ENCODE measurements at regions not wholly inside any gene's neighbourhood (a gene's known extent, or its start where the extent isn't known, plus 50 kb on each side); places are given as distances from the start of the nearest gene placed in this dataset.

GRCh38 chr5:104556957-104557356 lies 994.4 kb upstream of the NUDT12 start:
- Histone ChIP-seq H3K27me3 (ENCODE audit: control insufficient read depth, insufficient read depth, low read length) (no peaks in the 10 kb centered on the region), H3K18ac (ENCODE audit: low read depth, low read length) (no peak overlapping the region), H2AK9ac (replicated peaks; ENCODE audit: low read depth, low read length, poor library complexity) (no peak overlapping the region), H2BK20ac (ENCODE audit: low read depth, low read length) (no peak overlapping the region), H3K9me3 (ENCODE audit: control insufficient read depth, insufficient read depth, low read length) (no peaks in the 10 kb centered on the region), H3K36me3 (ENCODE audit: control insufficient read depth, insufficient read depth, low read length) (no peaks in the 10 kb centered on the region), H2AFZ (replicated peaks; ENCODE audit: low read length, poor library complexity) (no peak overlapping the region), H3K4me3 (ENCODE audit: insufficient read depth, low read depth, low read length) (no peak overlapping the region), H3K23ac (ENCODE audit: low read depth, low read length) (no peak overlapping the region), H3K9ac (ENCODE audit: low read depth, low read length) (no peak overlapping the region), H3K56ac (ENCODE audit: extremely low read depth, insufficient read depth, low read length) (no peak overlapping the region), H2BK120ac (ENCODE audit: low read depth, low read length) (no peak overlapping the region), H2BK5ac (ENCODE audit: low read depth, low read length, poor library complexity, severe bottlenecking) (no peak overlapping the region), H4K8ac (ENCODE audit: low read depth in 2 of 2, low read length in 2 of 2) (no peak overlapping the region), H3K4me2 (ENCODE audit: low read depth, low read length) (no peak overlapping the region), H3K9me1 (ENCODE audit: insufficient read depth, low read length) (no peaks in the 10 kb centered on the region), H3K14ac (replicated peaks; ENCODE audit: low read depth, low read length) (no peak overlapping the region), H2BK15ac (ENCODE audit: low read depth, low read length) (no peak overlapping the region), H4K91ac (ENCODE audit: insufficient read depth, low read depth, low read length) (no peak overlapping the region), H2AK5ac (ENCODE audit: low read depth, low read length) (no peak overlapping the region), H3K4me1 (ENCODE audit: control insufficient read depth, insufficient read depth, low read length) (no peaks in the 10 kb centered on the region), H4K20me1 (ENCODE audit: insufficient read depth, low read length) (no peaks in the 10 kb centered on the region), H3K79me1 (ENCODE audit: low read depth in 1 of 2, low read length in 2 of 2) (no peaks in the 10 kb centered on the region), H3K4ac (ENCODE audit: low read depth, low read length) (no peak overlapping the region), H4K5ac (ENCODE audit: low read depth, low read length) (no peak overlapping the region), H3K27ac (ENCODE audit: insufficient read depth, low read length) (no peak overlapping the region)
- TF ChIP-seq RAD21 (IDR thresholded peaks at IDR 0.05; ENCODE audit: low read length) (no peak), RFX5 (IDR thresholded peaks at IDR 0.05; ENCODE audit: low read depth, low read length) (no peak), FOS (IDR thresholded peaks at IDR 0.05; ENCODE audit: low read depth, low read length) (no peak), NFE2L2 (IDR thresholded peaks at IDR 0.05; ENCODE audit: low read depth, low read length) (no peak), CHD1 (IDR thresholded peaks at IDR 0.05; ENCODE audit: low read depth, low read length) (no peak), USF2 (IDR thresholded peaks at IDR 0.05; ENCODE audit: low read depth, low read length) (no peak), POLR2A (IDR thresholded peaks at IDR 0.05; ENCODE audit: low read depth, low read length) (no peak), MAZ (IDR thresholded peaks at IDR 0.05; ENCODE audit: borderline replicate concordance, low read depth, low read length) (no peak), BHLHE40 (IDR thresholded peaks at IDR 0.05; ENCODE audit: low read depth, low read length) (no peak), CEBPB (IDR thresholded peaks at IDR 0.05; ENCODE audit: low read depth, low read length) (no peak), MAFK (IDR thresholded peaks at IDR 0.05; ENCODE audit: low read depth, low read length) (no peak), MXI1 (IDR thresholded peaks at IDR 0.05; ENCODE audit: borderline replicate concordance, low read depth, low read length) (no peak), RCOR1 (IDR thresholded peaks at IDR 0.05; ENCODE audit: insufficient replicate concordance, low read length) (no peak), CTCF (conservative IDR thresholded peaks at IDR 0.05; ENCODE audit: low read depth, low read length) (no peak), SMC3 (IDR thresholded peaks at IDR 0.05; ENCODE audit: low read depth, low read length) (no peak), ELK1 (IDR thresholded peaks at IDR 0.05; ENCODE audit: borderline replicate concordance, low read depth, low read length) (no peak)
- POLR2A ChIA-PET (ENCODE audit: unreplicated experiment) = no interaction called here
- ATAC-seq (ENCODE audit: low read depth) (no peak), DNase-seq (no peak)
- intact Hi-C loops (cut with micrococcal nuclease) (no loop called here), in situ Hi-C loops (cut with MboI; ENCODE audit: low sequenced_read_pairs) (no loop called here), dilution Hi-C loops (cut with HindIII; ENCODE audit: low sequenced_read_pairs, unreplicated experiment) (no loop called here)
- no CpG with 5 or more reads among the region's 3 CpGs for WGBS, 2 experiments (ENCODE audit: extremely low coverage in 2 of 2, insufficient read length in 1 of 2)
- CTCF ChIA-PET = no interaction called here
- BruUV-seq (replicated peaks) = no TSS peak

Measured in IMR-90 (cell line).